Mesenchymal stem cell (in vitro differentiated cells and primary cell): ENCODE measurements at regions not wholly inside any gene's neighbourhood (a gene's known extent, or its start where the extent isn't known, plus 50 kb on each side); places are given as distances from the start of the nearest gene placed in this dataset.

Experiments used
- DNase-seq: peaks from one replicate; pipeline ENCODE4 v3.0.0-alpha.2; 2013
- H2AFZ ChIP-seq: one replicate; pipeline ENCODE4 v1.6.1; 2013; ENCODE audit warnings: low read depth, mild to moderate bottlenecking, control low read depth, inconsistent platforms, low read length, moderate library complexity
- H2AK5ac ChIP-seq: 2 replicates; pipeline ENCODE4 v1.6.1; 2013; ENCODE audit warnings: low read length, moderate library complexity, mild to moderate bottlenecking, inconsistent platforms; ENCODE audit not compliant: severe bottlenecking
- H2BK120ac ChIP-seq: one replicate; pipeline ENCODE4 v1.6.1; 2013; ENCODE audit warnings: low read depth, mild to moderate bottlenecking, inconsistent platforms, low read length, moderate library complexity
- H2BK12ac ChIP-seq, 2 experiments: one replicate each; pipeline ENCODE4 v1.6.1; 2013; ENCODE audit warnings: inconsistent platforms in 2 of 2, low read length in 2 of 2, mild to moderate bottlenecking in 2 of 2, moderate library complexity in 2 of 2, control low read depth in 1 of 2
- H2BK15ac ChIP-seq: one replicate; pipeline ENCODE4 v1.6.1; 2013; ENCODE audit warnings: mild to moderate bottlenecking, low read depth, inconsistent platforms; ENCODE audit not compliant: poor library complexity, severe bottlenecking
- H2BK5ac ChIP-seq: 2 replicates; pipeline ENCODE4 v1.6.1; 2013; ENCODE audit warnings: low read depth, mild to moderate bottlenecking, low read length, control low read depth, inconsistent platforms; ENCODE audit not compliant: poor library complexity, severe bottlenecking
- H3K14ac ChIP-seq, 2 experiments: one replicate each; pipeline ENCODE4 v1.6.1; 2013; ENCODE audit warnings: inconsistent platforms in 2 of 2, low read length in 2 of 2, control low read depth in 1 of 2, mild to moderate bottlenecking in 1 of 2, moderate library complexity in 1 of 2
- H3K18ac ChIP-seq, 2 experiments: one replicate each; pipeline ENCODE4 v1.6.1; 2013; ENCODE audit warnings: inconsistent platforms in 2 of 2, low read length in 2 of 2, control low read depth in 1 of 2, low read depth in 1 of 2, mild to moderate bottlenecking in 1 of 2
- H3K23ac ChIP-seq, 2 experiments: one replicate each; pipeline ENCODE4 v1.6.1; 2013; ENCODE audit warnings: inconsistent platforms in 2 of 2, low read length in 2 of 2, mild to moderate bottlenecking in 2 of 2, moderate library complexity in 2 of 2, control low read depth in 1 of 2
- H3K27ac ChIP-seq: 2 replicates; pipeline ENCODE4 v1.5.1; 2013; ENCODE audit warnings: mild to moderate bottlenecking, moderate library complexity, low read length, control low read depth, inconsistent platforms; ENCODE audit not compliant: poor library complexity, severe bottlenecking
- H3K27me3 ChIP-seq, 2 experiments: 2 replicates each; pipeline versions ENCODE4 v1.6.1 to v1.7.0; 2013; ENCODE audit warnings: low read length in 2 of 2, mild to moderate bottlenecking in 2 of 2, moderate library complexity in 2 of 2, control low read depth in 1 of 2, inconsistent platforms in 1 of 2; ENCODE audit not compliant: control insufficient read depth in 1 of 2, insufficient read depth in 1 of 2
- H3K36me3 ChIP-seq, 2 experiments: 2 replicates each; pipeline versions ENCODE4 v1.6.1 to v1.7.0; 2013; ENCODE audit warnings: low read length in 2 of 2, control low read depth in 1 of 2, inconsistent platforms in 1 of 2, low read depth in 1 of 2, mild to moderate bottlenecking in 1 of 2; ENCODE audit not compliant: insufficient read depth in 2 of 2, control insufficient read depth in 1 of 2
- H3K4ac ChIP-seq, 2 experiments: one replicate each; pipeline ENCODE4 v1.6.1; 2013; ENCODE audit warnings: inconsistent platforms in 2 of 2, low read length in 2 of 2, mild to moderate bottlenecking in 2 of 2, moderate library complexity in 2 of 2, control low read depth in 1 of 2, low read depth in 1 of 2
- H3K4me1 ChIP-seq: 2 replicates; pipeline ENCODE4 v1.6.1; 2013; ENCODE audit warnings: low read depth, low read length, control low read depth; ENCODE audit not compliant: control insufficient read depth, insufficient read depth
- H3K4me2 ChIP-seq: 2 replicates; pipeline ENCODE4 v1.6.1; 2013; ENCODE audit warnings: low read length, mild to moderate bottlenecking, inconsistent platforms; ENCODE audit not compliant: poor library complexity, severe bottlenecking
- H3K4me3 ChIP-seq, 2 experiments: 2 replicates each; pipeline versions ENCODE4 v1.5.1 to v1.7.0; 2013; ENCODE audit warnings: low read length in 2 of 2, mild to moderate bottlenecking in 2 of 2, control low read depth in 1 of 2, low read depth in 1 of 2; ENCODE audit not compliant: insufficient read depth in 1 of 2
- H3K79me1 ChIP-seq: replicated peaks from 2 replicates; pipeline ENCODE4 v1.6.1; 2013; ENCODE audit warnings: mild to moderate bottlenecking, control low read depth, low read length, inconsistent platforms; ENCODE audit not compliant: poor library complexity, severe bottlenecking
- H3K9ac ChIP-seq: 2 replicates; pipeline ENCODE4 v1.7.0; 2013; ENCODE audit warnings: mild to moderate bottlenecking, low read length, moderate library complexity
- H3K9me3 ChIP-seq: 2 replicates; pipeline ENCODE4 v1.7.0; 2013; ENCODE audit warnings: mild to moderate bottlenecking, low read length; ENCODE audit not compliant: control insufficient read depth
- H4K8ac ChIP-seq: one replicate; pipeline ENCODE4 v1.6.1; 2013; ENCODE audit warnings: inconsistent platforms, mild to moderate bottlenecking, low read length, moderate library complexity
- H4K91ac ChIP-seq: one replicate; pipeline ENCODE4 v1.6.1; 2013; ENCODE audit warnings: mild to moderate bottlenecking, low read length, inconsistent platforms
- whole genome bisulfite sequencing: methylation state at CpG from one replicate; pipeline ENCODE4 v1.1.7; 2013; ENCODE audit warnings: mixed read lengths; 5-methylcytosine and 5-hydroxymethylcytosine counted together

- H2BK15ac ChIP-seq = no peak overlapping the region
- H3K4me2 ChIP-seq = no peak overlapping the region
- peaks cover 3% of the 10 kb centered on the region for H3K4me1 ChIP-seq
- H2BK120ac ChIP-seq = no peak overlapping the region
- H3K4me3 ChIP-seq = no peak overlapping the region
- no peak overlapping the region for H4K91ac ChIP-seq
- no peak overlapping the region for H2AK5ac ChIP-seq
- no peak overlapping the region for H3K27ac ChIP-seq
- no peaks in the 10 kb centered on the region for H3K36me3 ChIP-seq
- H4K8ac ChIP-seq = no peak overlapping the region
- no peak overlapping the region for H3K9ac ChIP-seq
- H3K14ac ChIP-seq = no peak overlapping the region
- H3K79me1 ChIP-seq = no peaks in the 10 kb centered on the region
- no peak for DNase-seq
- H3K23ac ChIP-seq = no peak overlapping the region
- no peak overlapping the region for H3K4ac ChIP-seq
- no peak overlapping the region for H3K18ac ChIP-seq
- H2BK12ac ChIP-seq = no peak overlapping the region
- no peaks in the 10 kb centered on the region for H3K9me3 ChIP-seq
- no peak overlapping the region for H2AFZ ChIP-seq
- no peak overlapping the region for H2BK5ac ChIP-seq
- H3K27me3 ChIP-seq = peaks cover 0 to 6% of the 10 kb centered on the region in 2 experiments
- no CpG with 5 or more reads among the region's 1 CpG for WGBS
These were observed 174.2 kb upstream of the ZBED5 start for GRCh38 chr11:11032066-11032465.

GRCh38 chr11:11029027-11029426, 171.2 kb upstream of the ZBED5 start:
- H4K91ac ChIP-seq = no peak overlapping the region
- H3K4me2 ChIP-seq = no peak overlapping the region
- no peak overlapping the region for H3K18ac ChIP-seq
- H3K36me3 ChIP-seq = no peaks in the 10 kb centered on the region
- no peak overlapping the region for H3K9ac ChIP-seq
- no peak overlapping the region for H2BK15ac ChIP-seq
- no peak overlapping the region for H3K4ac ChIP-seq
- H3K27ac ChIP-seq = no peak overlapping the region
- H3K9me3 ChIP-seq = no peaks in the 10 kb centered on the region
- no peak overlapping the region for H2BK5ac ChIP-seq
- H2BK120ac ChIP-seq = no peak overlapping the region
- H4K8ac ChIP-seq = no peak overlapping the region
- WGBS = 89% methylated on average over 3 of the region's 3 CpGs
- no peaks in the 10 kb centered on the region for H3K27me3 ChIP-seq
- H3K14ac ChIP-seq = no peak overlapping the region
- no peak overlapping the region for H2BK12ac ChIP-seq
- no peak overlapping the region for H2AK5ac ChIP-seq
- H3K4me1 ChIP-seq = no peaks in the 10 kb centered on the region
- DNase-seq = no peak
- no peak overlapping the region for H3K4me3 ChIP-seq
- no peaks in the 10 kb centered on the region for H3K79me1 ChIP-seq
- no peak overlapping the region for H3K23ac ChIP-seq
- no peak overlapping the region for H2AFZ ChIP-seq

GRCh38 chr11:11028017-11028692, 170.3 kb upstream of the ZBED5 start:
- no peak overlapping the region for H3K4me3 ChIP-seq
- no peak overlapping the region for H2BK120ac ChIP-seq
- H3K27ac ChIP-seq = no peak overlapping the region
- peak; percentile 60 for DNase-seq
- no peak overlapping the region for H3K18ac ChIP-seq
- no peaks in the 10 kb centered on the region for H3K36me3 ChIP-seq
- H4K91ac ChIP-seq = no peak overlapping the region
- H3K27me3 ChIP-seq = no peaks in the 10 kb centered on the region
- H4K8ac ChIP-seq = no peak overlapping the region
- no peak overlapping the region for H3K4ac ChIP-seq
- H3K79me1 ChIP-seq = no peaks in the 10 kb centered on the region
- H2BK12ac ChIP-seq = no peak overlapping the region
- no peaks in the 10 kb centered on the region for H3K9me3 ChIP-seq
- H2AK5ac ChIP-seq = no peak overlapping the region
- 16% methylated on average over 5 of the region's 5 CpGs for WGBS
- no peak overlapping the region for H2AFZ ChIP-seq
- H3K4me1 ChIP-seq = no peaks in the 10 kb centered on the region
- no peak overlapping the region for H2BK5ac ChIP-seq
- H3K23ac ChIP-seq = no peak overlapping the region
- no peak overlapping the region for H2BK15ac ChIP-seq
- H3K4me2 ChIP-seq = no peak overlapping the region
- H3K9ac ChIP-seq = peak overlapping the region; percentile 24
- no peak overlapping the region for H3K14ac ChIP-seq

GRCh38 chr11:11027288-11027687, 169.4 kb upstream of the ZBED5 start:
- H3K4ac ChIP-seq = no peak overlapping the region
- H4K91ac ChIP-seq = no peak overlapping the region
- H3K9me3 ChIP-seq = no peaks in the 10 kb centered on the region
- 0% methylated on average over 1 of the region's 1 CpG for WGBS
- H3K4me2 ChIP-seq = no peak overlapping the region
- no peak overlapping the region for H3K14ac ChIP-seq
- no peaks in the 10 kb centered on the region for H3K4me1 ChIP-seq
- H2BK15ac ChIP-seq = no peak overlapping the region
- no peak overlapping the region for H2BK12ac ChIP-seq
- H3K18ac ChIP-seq = no peak overlapping the region
- no peak overlapping the region for H2AK5ac ChIP-seq
- no peaks in the 10 kb centered on the region for H3K36me3 ChIP-seq
- H3K9ac ChIP-seq = peak overlapping the region; percentile 24
- H3K23ac ChIP-seq = no peak overlapping the region
- H2BK120ac ChIP-seq = no peak overlapping the region
- no peak overlapping the region for H2AFZ ChIP-seq
- no peaks in the 10 kb centered on the region for H3K27me3 ChIP-seq
- peak; percentile 58 for DNase-seq
- H3K4me3 ChIP-seq = no peak overlapping the region
- no peak overlapping the region for H3K27ac ChIP-seq
- H2BK5ac ChIP-seq = no peak overlapping the region
- no peaks in the 10 kb centered on the region for H3K79me1 ChIP-seq
- H4K8ac ChIP-seq = no peak overlapping the region
